ENCODE measurements at regions not wholly inside any gene's neighbourhood (a gene's known extent, or its start where the extent isn't known, plus 50 kb on each side); places are given as distances from the start of the nearest gene placed in this dataset.

- H3K4me3 ChIP-seq: no peak overlapping the region
- DNase-seq (ENCODE audit: extremely low read depth in 1 of 4, low spot score in 3 of 4) (no peak), FAIRE-seq (no peak), ATAC-seq (no peak)
- CTCF ChIA-PET (ENCODE audit: low intra/inter-chr PET ratio): no interaction called here
- BruUV-seq (replicated peaks): no TSS peak
- H2AFZ ChIP-seq (ENCODE audit: low read depth, low read length): no peak overlapping the region
- H3K79me2 ChIP-seq (ENCODE audit: control insufficient read depth, insufficient read depth, low read length): no peaks in the 10 kb centered on the region
- H3K36me3 ChIP-seq (ENCODE audit: control insufficient read depth, insufficient read depth, low read length): no peaks in the 10 kb centered on the region
- H3K9me1 ChIP-seq (ENCODE audit: control insufficient read depth, insufficient read depth, low read length): no peaks in the 10 kb centered on the region
- intact Hi-C loops (cut with micrococcal nuclease) (no loop called here), in situ Hi-C loops (cut with MboI) (no loop called here)
- no peak overlapping the region for H3K4me2 ChIP-seq (ENCODE audit: insufficient read depth, low read length)
- WGBS (ENCODE audit: insufficient coverage, low coverage, missing lambda C conversion rate): 3% methylated on average over 13 of the region's 16 CpGs
- H3K27me3 ChIP-seq (ENCODE audit: control insufficient read depth in 2 of 2, insufficient read depth in 2 of 2, low read length in 2 of 2): no peaks in the 10 kb centered on the region; a peak in 1 of 5 replicates
- no peaks in the 10 kb centered on the region for H3K9me3 ChIP-seq (replicated peaks; ENCODE audit: control insufficient read depth, insufficient read depth, low read depth, low read length)
- no peak overlapping the region for H3K27ac ChIP-seq (ENCODE audit: extremely low read depth, low read depth, low read length)
- H4K20me1 ChIP-seq (replicated peaks; ENCODE audit: control insufficient read depth, insufficient read depth, low read length): no peaks in the 10 kb centered on the region
- POLR2A ChIA-PET: no interaction called here
- H3K9ac ChIP-seq (ENCODE audit: insufficient read depth in 1 of 2, low read depth in 2 of 2, low read length in 2 of 2): no peak overlapping the region
- H3K4me1 ChIP-seq (replicated peaks in 1 of 2; ENCODE audit: control insufficient read depth in 2 of 2, insufficient read depth in 2 of 2, low read length in 2 of 2): no peaks in the 10 kb centered on the region; a peak in 1 of 5 replicates
- TF ChIP-seq PML (IDR thresholded peaks at IDR 0.05; ENCODE audit: low read length) (no peak), TCF7 (IDR thresholded peaks at IDR 0.05; ENCODE audit: borderline replicate concordance) (no peak), ZNF280B (CRISPR knock-in tag; IDR thresholded peaks at IDR 0.05) (no peak), NRF1 (conservative IDR thresholded peaks at IDR 0.05 in 1 of 2, IDR thresholded peaks at IDR 0.05 in 1 of 2) (no peak), ZNF740 (CRISPR knock-in tag; IDR thresholded peaks at IDR 0.05) (no peak), ZNF740 (tag; IDR thresholded peaks at IDR 0.05) (no peak), BDP1 (IDR thresholded peaks at IDR 0.05; ENCODE audit: insufficient read depth, insufficient read length) (no peak), RCOR1 (IDR thresholded peaks at IDR 0.05; ENCODE audit: borderline replicate concordance in 1 of 2, low read depth in 2 of 2, low read length in 2 of 2) (no peak), KDM5B (IDR thresholded peaks at IDR 0.05; ENCODE audit: insufficient replicate concordance, low read depth, low read length) (no peak), KLF13 (tag; IDR thresholded peaks at IDR 0.05; ENCODE audit: borderline replicate concordance, low read depth) (no peak), NCOA4 (IDR thresholded peaks at IDR 0.05; ENCODE audit: partially characterized antibody) (no peak), PHTF2 (CRISPR knock-in tag; IDR thresholded peaks at IDR 0.05) (no peak)
These were observed 133.8 kb upstream of the CST7 start for GRCh38 chr20:24815196-24815815.
